Breast epithelium (tissue), 4 donors: ENCODE measurements at regions not wholly inside any gene's neighbourhood (a gene's known extent, or its start where the extent isn't known, plus 50 kb on each side); places are given as distances from the start of the nearest gene placed in this dataset.

ENCODE experiments used
- DNase-seq, 2 donors: peaks; one replicate each; pipeline ENCODE4 v3.0.0-alpha.2; 2019; ENCODE audit warnings: low spot score in 2 of 2
- H3K27ac ChIP-seq, 2 donors: fragments of 200-600 bp; sonication (generic) in 1 of 2; one replicate each; pipeline ENCODE4 v1.5.1; 2016 to 2019; ENCODE audit warnings: mild to moderate bottlenecking in 1 of 2
- H3K27me3 ChIP-seq, 2 donors: fragments of 200-600 bp; sonication (generic) in 1 of 2; one replicate each; pipeline versions ENCODE4 v1.5.1 to v1.6.0; 2017 to 2019; ENCODE audit warnings: control low read depth in 1 of 2, mild to moderate bottlenecking in 1 of 2
- H3K36me3 ChIP-seq: fragments of 200-600 bp; one replicate; pipeline ENCODE4 v1.5.1; 2019
- H3K4me1 ChIP-seq, 2 donors: fragments of 200-600 bp; sonication (generic); one replicate each; pipeline ENCODE4 v1.5.1; 2016 to 2019; ENCODE audit warnings: control low read depth in 1 of 2
- H3K4me3 ChIP-seq, 3 donors: fragments of 200-600 bp; sonication (generic); 1 replicate in 2 of 3; 2 replicates in 1 of 3; pipeline ENCODE4 v1.5.1; 2016 to 2019; ENCODE audit warnings: mild to moderate bottlenecking in 3 of 3, moderate library complexity in 2 of 3
- H3K9me3 ChIP-seq, 2 donors: fragments of 200-600 bp; sonication (generic) in 1 of 2; one replicate each; pipeline ENCODE4 v1.5.1; 2016 to 2019; ENCODE audit warnings: control low read depth in 1 of 2
- POLR2A ChIP-seq: fragments of 450-650 bp; IDR thresholded peaks from one replicate; pipeline ENCODE4 v1.6.1; 2016; ENCODE audit warnings: antibody characterized with exemption, mild to moderate bottlenecking, moderate library complexity
- POLR2AphosphoS5 ChIP-seq, 3 donors: sonication (generic); formaldehyde crosslinking; IDR thresholded peaks; one replicate each; pipeline ENCODE4 v1.6.1; 2017; ENCODE audit warnings: antibody characterized with exemption in 3 of 3
- intact Hi-C: fragments of 100-400 bp; cut with DNase I; formaldehyde crosslinking; loops from one replicate; pipeline ENCODE4 v1.15.1; 2023; ENCODE audit warnings: low total_unique reads
- TF ChIP-seq, protein P1 (sequence below), 3 donors: fragments of 450-650 bp; IDR thresholded peaks; one replicate each; pipeline ENCODE4 v1.5.1; 2016 to 2017; ENCODE audit warnings: antibody characterized with exemption in 3 of 3, mild to moderate bottlenecking in 3 of 3, moderate library complexity in 3 of 3

DNA sequence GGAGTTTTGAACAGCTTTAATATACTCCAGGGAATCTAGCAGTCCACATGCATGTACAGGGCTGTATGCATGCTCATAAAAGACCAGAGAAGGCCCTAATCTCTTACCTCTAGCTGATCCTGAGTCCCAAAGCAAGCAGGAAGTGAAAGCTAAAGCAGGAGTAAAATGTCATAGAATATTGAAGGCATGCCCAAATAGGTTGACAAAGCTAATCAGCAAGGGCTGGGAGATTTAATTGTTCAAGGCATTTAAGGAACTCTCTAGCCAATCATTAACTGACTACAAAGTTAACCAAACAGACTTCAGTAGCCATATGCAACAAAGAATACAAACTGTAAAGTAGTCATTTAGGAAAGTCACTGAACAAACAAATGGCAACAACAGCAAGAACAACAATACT, 85.8 kb upstream of the KBTBD8 start:
- Histone ChIP-seq H3K4me3 (no peak overlapping the region), H3K27ac (no peak overlapping the region), H3K4me1 (no peaks in the 10 kb centered on the region), H3K36me3 (no peaks in the 10 kb centered on the region), H3K9me3 (peaks cover 0 to 20% of the 10 kb centered on the region in 2 donors), H3K27me3 (no peaks in the 10 kb centered on the region)
- intact Hi-C loops, result no loop called here
- DNase-seq, result no peak
- TF ChIP-seq, protein P1, sequence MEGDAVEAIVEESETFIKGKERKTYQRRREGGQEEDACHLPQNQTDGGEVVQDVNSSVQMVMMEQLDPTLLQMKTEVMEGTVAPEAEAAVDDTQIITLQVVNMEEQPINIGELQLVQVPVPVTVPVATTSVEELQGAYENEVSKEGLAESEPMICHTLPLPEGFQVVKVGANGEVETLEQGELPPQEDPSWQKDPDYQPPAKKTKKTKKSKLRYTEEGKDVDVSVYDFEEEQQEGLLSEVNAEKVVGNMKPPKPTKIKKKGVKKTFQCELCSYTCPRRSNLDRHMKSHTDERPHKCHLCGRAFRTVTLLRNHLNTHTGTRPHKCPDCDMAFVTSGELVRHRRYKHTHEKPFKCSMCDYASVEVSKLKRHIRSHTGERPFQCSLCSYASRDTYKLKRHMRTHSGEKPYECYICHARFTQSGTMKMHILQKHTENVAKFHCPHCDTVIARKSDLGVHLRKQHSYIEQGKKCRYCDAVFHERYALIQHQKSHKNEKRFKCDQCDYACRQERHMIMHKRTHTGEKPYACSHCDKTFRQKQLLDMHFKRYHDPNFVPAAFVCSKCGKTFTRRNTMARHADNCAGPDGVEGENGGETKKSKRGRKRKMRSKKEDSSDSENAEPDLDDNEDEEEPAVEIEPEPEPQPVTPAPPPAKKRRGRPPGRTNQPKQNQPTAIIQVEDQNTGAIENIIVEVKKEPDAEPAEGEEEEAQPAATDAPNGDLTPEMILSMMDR (IDR thresholded peaks at IDR 0.05), result no peak
- TF ChIP-seq POLR2AphosphoS5 (IDR thresholded peaks at IDR 0.05) (no peak), POLR2A (no peak)

DNA sequence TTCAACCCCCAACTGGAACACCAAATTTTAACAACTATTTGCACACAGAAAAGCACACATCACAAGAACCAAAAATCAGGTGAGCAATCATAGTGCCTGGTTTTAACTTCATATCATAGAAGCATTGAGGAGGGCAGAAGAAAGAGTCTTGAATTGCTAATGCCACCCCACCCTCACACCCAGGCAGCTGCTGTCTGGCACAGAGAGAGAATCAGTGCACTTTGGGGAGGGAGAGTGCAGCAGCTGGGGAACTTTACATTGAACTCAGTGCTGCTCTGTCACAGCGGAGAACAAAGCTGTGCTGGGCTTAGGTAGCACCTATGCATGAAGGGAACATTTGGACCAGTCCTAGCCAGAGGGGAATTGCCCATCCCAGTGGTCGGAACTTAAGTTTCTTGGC, 76.0 kb upstream of the KBTBD8 start:
- H3K9me3 ChIP-seq, result no peaks in the 10 kb centered on the region
- H3K4me3 ChIP-seq, result no peak overlapping the region
- H3K27me3 ChIP-seq, result no peaks in the 10 kb centered on the region
- TF ChIP-seq, protein P1 (IDR thresholded peaks at IDR 0.05), result no peak
- TF ChIP-seq POLR2AphosphoS5 (IDR thresholded peaks at IDR 0.05), result no peak
- no peak for TF ChIP-seq POLR2A
- no peak overlapping the region for H3K27ac ChIP-seq
- no peak for DNase-seq
- no peaks in the 10 kb centered on the region for H3K36me3 ChIP-seq
- intact Hi-C loops, result no loop called here
- no peaks in the 10 kb centered on the region for H3K4me1 ChIP-seq

DNA sequence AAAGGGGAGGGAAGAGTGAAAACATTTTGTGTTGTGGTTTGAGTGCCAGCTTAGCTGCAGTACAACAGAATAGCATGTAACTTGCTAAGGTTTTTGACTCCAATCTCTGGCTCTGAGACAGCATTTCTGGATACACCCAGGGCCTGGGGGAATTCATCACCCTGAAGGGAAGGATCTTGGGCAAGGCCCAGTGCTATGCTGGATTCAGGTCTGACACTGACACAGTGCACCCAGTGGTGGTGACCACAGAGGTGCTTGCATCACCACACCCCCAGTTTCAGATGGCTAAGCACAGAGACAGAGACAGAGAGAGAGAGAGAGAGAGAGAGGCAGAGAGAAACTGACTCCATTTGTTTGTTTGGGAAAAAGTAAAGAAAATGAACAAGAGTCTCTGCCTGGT, 74.1 kb upstream of the KBTBD8 start:
- no peaks in the 10 kb centered on the region for H3K9me3 ChIP-seq
- no peak for DNase-seq
- H3K27ac ChIP-seq, result no peak overlapping the region
- no peaks in the 10 kb centered on the region for H3K4me1 ChIP-seq
- H3K36me3 ChIP-seq, result no peaks in the 10 kb centered on the region
- intact Hi-C loops, result no loop called here
- no peaks in the 10 kb centered on the region for H3K27me3 ChIP-seq
- TF ChIP-seq, protein P1 (IDR thresholded peaks at IDR 0.05), result no peak
- TF ChIP-seq POLR2AphosphoS5 (IDR thresholded peaks at IDR 0.05), result no peak
- no peak for TF ChIP-seq POLR2A
- no peak overlapping the region for H3K4me3 ChIP-seq

- Histone ChIP-seq H3K9me3 (no peaks in the 10 kb centered on the region), H3K4me1 (no peaks in the 10 kb centered on the region), H3K4me3 (no peak overlapping the region), H3K27me3 (no peaks in the 10 kb centered on the region), H3K27ac (no peak overlapping the region), H3K36me3 (no peaks in the 10 kb centered on the region)
- DNase-seq, result no peak
- intact Hi-C loops, result no loop called here
- TF ChIP-seq, protein P1 (IDR thresholded peaks at IDR 0.05), result no peak
- no peak for TF ChIP-seq POLR2AphosphoS5 (IDR thresholded peaks at IDR 0.05)
Observed at GRCh38 chr3:66928252-66928651, 69.9 kb upstream of the KBTBD8 start.

DNA sequence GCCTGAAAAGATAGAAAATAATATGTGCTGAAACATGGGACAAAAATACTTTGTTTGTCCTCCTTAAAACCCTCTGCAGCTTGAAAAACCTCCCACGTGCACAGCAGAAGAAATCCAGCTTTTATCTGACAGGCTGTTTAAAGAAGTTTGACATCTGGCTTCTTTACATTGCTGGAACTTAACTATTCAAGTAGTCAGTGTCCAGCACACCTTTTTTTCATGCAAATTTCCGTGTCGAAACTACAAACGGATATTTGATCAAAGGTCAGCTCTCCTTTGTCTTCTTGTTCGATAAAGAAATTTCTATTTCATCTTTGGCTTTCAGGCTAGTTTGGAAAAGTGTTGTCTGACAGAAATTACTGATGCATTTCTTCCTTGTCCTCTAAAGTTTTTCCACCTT, 66.8 kb upstream of the KBTBD8 start:
- Histone ChIP-seq H3K9me3 (no peaks in the 10 kb centered on the region), H3K27ac (no peak overlapping the region), H3K27me3 (peaks cover 0 to 5% of the 10 kb centered on the region in 2 donors), H3K4me1 (no peaks in the 10 kb centered on the region), H3K4me3 (no peak overlapping the region), H3K36me3 (no peaks in the 10 kb centered on the region)
- DNase-seq, result no peak
- TF ChIP-seq, protein P1 (IDR thresholded peaks at IDR 0.05), result no peak
- no peak for TF ChIP-seq POLR2A
- no peak for TF ChIP-seq POLR2AphosphoS5 (IDR thresholded peaks at IDR 0.05)
- intact Hi-C loops, result no loop called here
